A673 (cell line): ENCODE measurements at regions not wholly inside any gene's neighbourhood (a gene's known extent, or its start where the extent isn't known, plus 50 kb on each side); places are given as distances from the start of the nearest gene placed in this dataset.

Experiments
- BruUV-seq: library from RNA; stranded (reverse); fragments of 400-500 nt; replicated peaks from 2 replicates; lab custom pipeline; 2021; lab: Mats Ljungman, UMichigan
- CTCF ChIA-PET: fragments of 300-600 bp; sonication (Branson Sonifier 250); formaldehyde crosslinking; loops from one replicate; lab custom pipeline; 2022; ENCODE audit warnings: antibody characterized with exemption; lab: Charles Lee
- POLR2A ChIA-PET: fragments of 300-600 bp; sonication (Branson Sonifier 250); formaldehyde crosslinking; loops from one replicate; lab custom pipeline; 2022; ENCODE audit warnings: antibody characterized with exemption; ENCODE audit not compliant: low non-redundant PET; lab: Charles Lee
- DNase-seq: peaks from one replicate; pipeline ENCODE4 v3.0.0-alpha.2; 2015; ENCODE audit warnings: low spot score
- H3K27ac ChIP-seq: fragments of 200-600 bp; sonication (generic); 2 replicates; pipeline ENCODE4 v1.5.1; 2016; ENCODE audit warnings: mixed run types, low read depth, mild to moderate bottlenecking, mixed read lengths, antibody characterized with exemption, low read length; ENCODE audit not compliant: poor library complexity, severe bottlenecking
- H3K27me3 ChIP-seq: fragments of 200-600 bp; sonication (generic); replicated peaks from 2 replicates; pipeline ENCODE4 v1.6.1; 2017; ENCODE audit warnings: mixed run types, low read depth, mild to moderate bottlenecking, mixed read lengths, antibody characterized with exemption, low read length; ENCODE audit not compliant: insufficient read depth, poor library complexity
- H3K36me3 ChIP-seq: fragments of 200-600 bp; sonication (generic); 2 replicates; pipeline ENCODE4 v1.6.1; 2016; ENCODE audit warnings: mixed run types, mild to moderate bottlenecking, mixed read lengths, antibody characterized with exemption, low read length; ENCODE audit not compliant: insufficient read depth, poor library complexity, severe bottlenecking
- H3K4me1 ChIP-seq: fragments of 200-600 bp; sonication (generic); 2 replicates; pipeline ENCODE4 v1.6.1; 2017; ENCODE audit warnings: mixed run types, mild to moderate bottlenecking, mixed read lengths, antibody characterized with exemption, low read length; ENCODE audit not compliant: insufficient read depth, poor library complexity, severe bottlenecking
- H3K4me3 ChIP-seq: fragments of 200-600 bp; sonication (generic); 2 replicates; pipeline ENCODE4 v1.5.1; 2016; ENCODE audit warnings: low read depth, mixed run types, mild to moderate bottlenecking, mixed read lengths, low read length; ENCODE audit not compliant: poor library complexity, severe bottlenecking
- H3K9me3 ChIP-seq: fragments of 200-600 bp; sonication (generic); 2 replicates; pipeline ENCODE4 v1.6.1; 2016; ENCODE audit warnings: mixed run types, low read depth, mild to moderate bottlenecking, mixed read lengths, antibody characterized with exemption, low read length; ENCODE audit not compliant: poor library complexity, severe bottlenecking
- EZH2 ChIP-seq: fragments of 200-600 bp; sonication (generic); IDR thresholded peaks from 2 replicates; pipeline ENCODE4 v1.6.1; 2017; ENCODE audit warnings: borderline replicate concordance, low read depth, mild to moderate bottlenecking, mixed read lengths, antibody characterized with exemption, low read length; ENCODE audit not compliant: poor library complexity, severe bottlenecking
- intact Hi-C: fragments of 100-400 bp; cut with micrococcal nuclease; formaldehyde crosslinking; loops from one replicate; pipeline ENCODE4 v1.10.0; 2022; ENCODE audit not compliant: unreplicated experiment
- TF ChIP-seq, protein P1 (sequence below): fragments of 300-800, 200-600 bp; sonication (generic); conservative IDR thresholded peaks from 2 replicates; pipeline ENCODE4 v1.5.1; 2017; ENCODE audit warnings: low read depth, mild to moderate bottlenecking, antibody characterized with exemption, low read length, moderate library complexity, mixed read lengths

DNA sequence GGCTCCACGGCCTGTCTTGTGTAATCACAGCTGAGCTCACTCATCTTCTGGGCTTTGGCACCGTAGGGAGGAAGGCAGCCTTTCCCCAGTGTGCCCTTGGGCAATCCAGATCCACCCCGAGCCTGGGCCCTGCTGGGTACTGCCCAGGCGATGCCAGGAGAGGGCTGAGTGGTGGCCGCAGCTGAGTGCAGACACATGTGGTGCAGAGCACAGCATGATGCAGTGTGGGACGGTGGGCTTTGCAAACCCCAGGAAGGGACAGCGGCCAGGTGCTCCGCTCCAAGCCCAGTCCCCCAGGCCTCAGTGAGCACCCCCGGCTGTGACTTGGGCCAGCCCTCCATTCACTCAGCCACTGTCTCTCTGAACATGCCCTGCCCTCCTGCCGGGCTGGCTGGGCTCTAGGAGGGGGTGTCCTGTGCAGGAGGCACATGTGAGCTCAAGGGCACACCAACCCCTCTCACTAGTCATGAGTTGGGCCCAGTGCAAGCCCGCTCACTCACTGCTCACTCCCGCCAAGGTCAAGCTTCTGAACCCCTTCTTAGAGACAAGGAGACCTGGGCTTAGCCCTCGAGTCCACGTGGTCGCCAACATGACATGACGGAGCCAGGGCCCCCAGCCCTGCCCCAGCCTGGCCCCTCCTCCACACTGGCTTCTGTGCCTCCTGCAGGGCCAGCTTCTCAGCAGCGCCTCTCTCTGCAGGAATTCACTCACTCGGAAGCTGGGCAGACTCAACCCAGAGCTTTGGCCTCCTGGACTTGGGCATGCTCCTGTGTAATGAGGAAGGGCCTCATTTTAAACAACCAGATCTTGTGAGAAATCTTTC is 77.5 kb upstream of the INSIG1 start:
- ChIA-PET CTCF (no interaction called here), POLR2A (no interaction called here)
- peaks cover 5% of the 10 kb centered on the region for H3K4me1 ChIP-seq
- no peak overlapping the region for H3K4me3 ChIP-seq
- no peaks in the 10 kb centered on the region for H3K27me3 ChIP-seq
- no peak overlapping the region for H3K27ac ChIP-seq
- intact Hi-C loops: no loop called here
- DNase-seq: no peak
- no TSS peak for BruUV-seq
- no peak for TF ChIP-seq EZH2
- no peaks in the 10 kb centered on the region for H3K9me3 ChIP-seq
- H3K36me3 ChIP-seq: no peaks in the 10 kb centered on the region

DNA sequence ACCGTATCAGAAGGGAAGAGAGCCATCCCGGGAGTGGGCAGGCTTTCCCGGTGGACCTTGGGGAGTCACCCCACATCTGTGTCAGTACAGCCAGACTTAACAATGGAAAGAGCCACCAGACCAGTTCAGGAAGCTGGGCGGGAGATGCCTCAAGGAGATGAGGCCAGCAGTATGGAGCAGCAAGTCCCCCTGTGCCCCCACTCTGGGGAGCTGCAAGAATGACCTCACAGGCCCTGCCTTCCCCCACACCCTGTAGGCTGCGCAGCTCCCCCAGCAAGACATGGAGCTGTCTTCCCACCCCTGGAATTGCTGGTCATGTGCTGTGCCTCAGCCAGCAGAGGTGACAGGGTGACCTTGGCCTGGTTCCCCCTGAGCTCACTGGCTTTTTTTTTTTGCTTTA is 76.8 kb upstream of the INSIG1 start:
- Histone ChIP-seq H3K27me3 (no peaks in the 10 kb centered on the region), H3K36me3 (no peaks in the 10 kb centered on the region), H3K27ac (no peak overlapping the region), H3K4me1 (peaks cover 5% of the 10 kb centered on the region), H3K9me3 (no peaks in the 10 kb centered on the region), H3K4me3 (no peak overlapping the region)
- intact Hi-C loops: no loop called here
- BruUV-seq: no TSS peak
- DNase-seq: no peak
- POLR2A ChIA-PET: no interaction called here
- TF ChIP-seq EZH2: no peak
- TF ChIP-seq, protein P1, sequence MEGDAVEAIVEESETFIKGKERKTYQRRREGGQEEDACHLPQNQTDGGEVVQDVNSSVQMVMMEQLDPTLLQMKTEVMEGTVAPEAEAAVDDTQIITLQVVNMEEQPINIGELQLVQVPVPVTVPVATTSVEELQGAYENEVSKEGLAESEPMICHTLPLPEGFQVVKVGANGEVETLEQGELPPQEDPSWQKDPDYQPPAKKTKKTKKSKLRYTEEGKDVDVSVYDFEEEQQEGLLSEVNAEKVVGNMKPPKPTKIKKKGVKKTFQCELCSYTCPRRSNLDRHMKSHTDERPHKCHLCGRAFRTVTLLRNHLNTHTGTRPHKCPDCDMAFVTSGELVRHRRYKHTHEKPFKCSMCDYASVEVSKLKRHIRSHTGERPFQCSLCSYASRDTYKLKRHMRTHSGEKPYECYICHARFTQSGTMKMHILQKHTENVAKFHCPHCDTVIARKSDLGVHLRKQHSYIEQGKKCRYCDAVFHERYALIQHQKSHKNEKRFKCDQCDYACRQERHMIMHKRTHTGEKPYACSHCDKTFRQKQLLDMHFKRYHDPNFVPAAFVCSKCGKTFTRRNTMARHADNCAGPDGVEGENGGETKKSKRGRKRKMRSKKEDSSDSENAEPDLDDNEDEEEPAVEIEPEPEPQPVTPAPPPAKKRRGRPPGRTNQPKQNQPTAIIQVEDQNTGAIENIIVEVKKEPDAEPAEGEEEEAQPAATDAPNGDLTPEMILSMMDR: no peak
- CTCF ChIA-PET: no interaction called here

- TF ChIP-seq EZH2: no peak
- TF ChIP-seq, protein P1: no peak
- Histone ChIP-seq H3K27ac (no peak overlapping the region), H3K9me3 (no peaks in the 10 kb centered on the region), H3K4me3 (no peak overlapping the region), H3K4me1 (peaks cover 5% of the 10 kb centered on the region), H3K36me3 (no peaks in the 10 kb centered on the region), H3K27me3 (no peaks in the 10 kb centered on the region)
- ChIA-PET POLR2A (no interaction called here), CTCF (no interaction called here)
- intact Hi-C loops: no loop called here
- no TSS peak for BruUV-seq
- no peak for DNase-seq
These were observed 76.1 kb upstream of the INSIG1 start for GRCh38 chr7:155221547-155221946.
